Astrocyte of the hippocampus (primary cell): ENCODE measurements at regions not wholly inside any gene's neighbourhood (a gene's known extent, or its start where the extent isn't known, plus 50 kb on each side); places are given as distances from the start of the nearest gene placed in this dataset.

Experiments used
- DNase-seq: peaks from one replicate; pipeline ENCODE4 v3.0.0; 2011; ENCODE audit warnings: low read depth, low spot score

GRCh38 chr19:28420811-28421550 lies 792.0 kb downstream of the UQCRFS1 start:
- DNase-seq = no peak

DNA sequence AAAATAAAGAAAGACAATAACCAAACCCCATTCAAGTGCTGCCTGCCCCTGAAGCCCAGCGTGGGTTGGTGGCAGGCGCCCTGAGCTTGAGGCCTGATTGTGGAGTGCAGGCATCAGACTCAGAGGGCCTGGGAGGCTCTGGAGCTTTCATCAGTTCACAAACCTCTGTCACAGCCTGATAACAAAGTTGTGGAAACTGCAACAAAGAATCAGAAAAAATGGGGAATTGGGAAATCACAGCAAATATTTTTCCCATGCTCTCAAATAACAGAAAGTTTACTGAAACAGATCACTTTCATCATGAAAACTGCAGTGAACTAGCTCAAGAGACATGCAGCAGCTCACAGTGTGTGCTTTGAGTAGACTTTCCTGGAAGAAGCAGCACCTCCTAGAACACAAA lies 793.6 kb downstream of the UQCRFS1 start:
- DNase-seq = no peak

DNA sequence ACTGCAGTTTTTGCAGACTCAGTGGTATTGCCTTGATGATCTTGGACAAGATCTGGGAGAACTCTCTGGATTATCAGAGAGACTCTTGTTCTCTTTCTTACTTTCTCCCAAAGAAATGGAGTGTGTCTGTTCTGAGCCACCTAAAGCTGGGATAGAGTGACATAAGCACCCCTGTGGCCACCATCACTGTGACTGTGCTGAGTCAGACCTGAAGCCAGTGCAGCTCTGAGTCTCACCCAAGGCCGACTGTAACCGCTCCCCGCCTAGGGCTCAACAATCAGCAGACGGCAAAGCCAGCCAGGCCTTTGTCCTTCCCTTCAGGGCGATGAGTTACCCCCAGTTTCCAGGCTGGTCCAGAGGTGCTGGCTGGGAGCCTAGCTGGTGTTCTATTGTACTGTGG lies 795.6 kb downstream of the UQCRFS1 start:
- no peak for DNase-seq

- no peak for DNase-seq
Observed at GRCh38 chr19:28416245-28416644, 796.7 kb downstream of the UQCRFS1 start.

DNA sequence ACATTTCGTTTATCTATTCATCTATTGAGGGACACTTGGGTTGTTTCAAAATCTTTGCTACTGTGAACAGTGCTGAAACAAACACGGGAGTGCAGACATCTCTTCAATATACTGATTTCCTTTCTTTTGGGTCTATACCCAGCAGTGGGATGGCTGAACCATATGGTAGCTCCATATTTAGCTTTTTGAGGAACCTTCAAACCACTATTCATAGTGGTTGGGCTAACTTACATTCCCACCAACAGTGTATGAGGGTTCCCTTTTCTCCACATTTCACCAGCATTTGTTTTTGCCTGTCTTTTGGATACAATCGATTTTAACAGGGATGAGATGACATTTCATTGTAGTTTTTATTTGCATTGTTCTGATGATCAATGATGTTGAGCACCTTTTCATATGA lies 798.2 kb downstream of the UQCRFS1 start:
- DNase-seq = no peak

- no peak for DNase-seq
Observed at GRCh38 chr19:28409859-28410258, 803.1 kb downstream of the UQCRFS1 start.

- no peak for DNase-seq
Observed at GRCh38 chr19:28406966-28407365, 806.0 kb downstream of the UQCRFS1 start.

DNA sequence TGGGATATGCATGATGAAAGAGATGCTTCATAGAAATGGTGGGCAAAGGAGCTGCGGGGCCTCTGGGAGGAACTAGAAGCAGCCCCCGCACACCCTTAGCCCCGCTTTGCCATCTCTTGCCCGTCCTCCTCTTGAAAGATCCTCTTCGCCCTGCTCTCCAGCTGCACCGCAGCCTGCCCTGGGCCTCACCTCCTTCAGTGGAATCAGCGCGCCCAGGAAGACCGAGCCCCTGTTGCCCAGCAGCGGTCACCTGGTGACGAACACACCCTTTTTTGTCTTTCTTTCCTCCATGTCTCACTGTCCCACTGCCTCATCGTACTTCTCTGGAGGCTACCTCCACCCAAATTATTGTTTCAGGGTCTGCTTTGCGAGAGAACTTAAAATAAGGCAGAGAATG lies 807.6 kb downstream of the UQCRFS1 start:
- DNase-seq = no peak

DNA sequence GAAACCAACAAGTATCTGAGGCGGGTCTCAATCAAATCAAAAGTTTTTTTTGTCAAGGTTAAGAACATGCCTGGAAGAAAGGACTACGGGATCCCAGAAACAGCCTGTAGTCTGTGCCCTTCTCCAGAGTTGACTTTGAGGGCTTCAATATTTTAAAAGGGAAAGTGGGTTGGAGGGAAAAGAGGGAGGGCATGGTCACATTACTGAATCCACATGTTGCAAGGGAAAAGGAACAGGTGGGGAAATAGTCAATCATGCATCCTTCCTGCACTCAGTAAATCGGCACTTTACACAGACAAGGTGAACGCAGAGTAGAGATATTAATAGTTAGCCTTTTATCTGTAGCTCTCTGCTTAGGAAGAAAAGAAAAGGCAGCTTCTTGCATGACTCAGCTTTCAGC lies 808.5 kb downstream of the UQCRFS1 start:
- no peak for DNase-seq

DNA sequence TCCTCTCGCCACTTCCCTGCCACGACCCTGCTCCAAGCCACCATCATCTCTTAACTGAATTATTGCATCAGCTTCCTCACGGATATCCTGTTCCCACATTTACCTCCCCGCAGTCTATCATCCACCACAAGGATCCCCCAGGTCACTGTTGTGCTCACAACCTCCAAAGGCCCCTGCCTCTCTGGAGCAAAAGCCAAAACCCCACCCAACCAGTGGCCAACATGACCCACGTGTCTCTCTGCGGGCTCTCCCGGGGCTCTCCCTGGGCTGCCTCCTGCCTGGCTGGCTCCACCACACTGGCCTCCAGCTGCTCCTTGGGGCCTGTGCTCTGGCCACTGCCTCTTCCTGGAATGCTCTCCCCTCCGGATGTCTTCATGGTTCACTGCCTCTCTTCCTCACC lies 809.3 kb downstream of the UQCRFS1 start:
- DNase-seq = no peak

- no peak for DNase-seq
Observed at GRCh38 chr19:28402701-28403290, 810.2 kb downstream of the UQCRFS1 start.

- DNase-seq = no peak
Observed at GRCh38 chr19:28401739-28402424, 811.1 kb downstream of the UQCRFS1 start.

GRCh38 chr19:28400953-28401671 lies 811.8 kb downstream of the UQCRFS1 start:
- DNase-seq = no peak

DNA sequence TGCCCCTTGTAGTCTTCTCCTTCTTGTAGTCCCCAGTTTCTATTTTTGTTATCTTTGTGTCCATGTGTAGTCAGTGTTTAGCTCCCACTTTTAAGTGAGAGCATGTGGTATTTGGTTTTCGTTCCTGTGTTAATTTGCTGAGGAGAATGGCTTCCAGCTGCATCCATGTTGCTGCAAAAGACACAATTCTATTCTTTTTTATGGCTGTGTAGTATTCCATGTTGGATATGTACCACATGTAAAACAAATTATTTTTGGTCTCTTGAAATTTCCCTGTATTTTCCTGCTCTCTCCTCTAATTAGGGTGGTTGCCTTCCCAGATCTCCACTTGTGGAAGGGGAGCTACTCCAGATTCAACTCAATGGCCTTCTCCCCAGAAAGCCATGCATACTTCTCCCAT lies 813.8 kb downstream of the UQCRFS1 start:
- no peak for DNase-seq

- DNase-seq = no peak
Observed at GRCh38 chr19:28397800-28398199, 815.2 kb downstream of the UQCRFS1 start.

GRCh38 chr19:28397306-28397705 lies 815.6 kb downstream of the UQCRFS1 start:
- no peak for DNase-seq

GRCh38 chr19:28396287-28396831 lies 816.6 kb downstream of the UQCRFS1 start:
- no peak for DNase-seq

GRCh38 chr19:28394725-28395124 lies 818.2 kb downstream of the UQCRFS1 start:
- DNase-seq = no peak

DNA sequence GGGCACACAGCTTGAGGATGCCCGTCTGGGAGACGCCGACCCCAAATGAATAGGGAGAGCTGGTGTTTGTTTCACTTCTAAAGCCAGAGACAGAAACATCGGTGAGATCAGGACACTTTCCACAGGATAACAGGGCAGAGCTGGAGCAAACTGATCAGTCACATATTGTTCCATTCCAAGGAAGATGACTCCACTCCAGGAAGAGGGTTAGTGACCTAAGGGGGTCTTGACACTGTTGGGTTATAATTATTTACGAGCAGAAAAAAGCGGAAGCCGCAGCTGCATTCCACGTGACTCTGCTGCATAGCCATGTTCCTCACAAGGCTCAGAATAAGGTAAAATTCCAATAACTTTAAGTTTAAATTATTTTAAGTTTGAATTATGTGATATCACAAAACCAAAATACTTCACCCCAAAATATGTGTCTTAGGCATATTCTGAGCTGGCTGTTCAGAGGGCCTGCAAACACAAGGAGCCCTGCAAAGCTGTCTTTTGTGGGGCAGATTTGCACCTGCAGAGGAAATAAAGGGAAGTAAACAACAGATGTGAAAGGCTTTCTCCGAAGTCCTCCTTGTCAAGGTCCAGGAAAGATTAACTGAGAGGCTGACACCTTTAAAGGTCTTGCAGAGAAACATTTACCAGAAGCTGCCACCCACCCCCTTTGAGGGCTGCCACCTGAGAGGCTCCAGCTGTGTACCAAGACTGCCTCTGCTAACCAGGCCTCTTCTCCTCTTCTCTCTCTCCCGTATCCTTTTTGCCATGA lies 819.2 kb downstream of the UQCRFS1 start:
- DNase-seq = no peak

- DNase-seq = no peak
Observed at GRCh38 chr19:28388988-28389387, 824.0 kb downstream of the UQCRFS1 start.

- DNase-seq = no peak
Observed at GRCh38 chr19:28387507-28387906, 825.4 kb downstream of the UQCRFS1 start.
